Stomach (tissue), 4 donors: ENCODE measurements at regions not wholly inside any gene's neighbourhood (a gene's known extent, or its start where the extent isn't known, plus 50 kb on each side); places are given as distances from the start of the nearest gene placed in this dataset.

Source experiments
- CTCF ChIP-seq, 7 experiments: fragments of 450-650 bp in 4 of 7; fragments of 200-600 bp in 3 of 7; sonication (generic) in 3 of 7; IDR thresholded peaks; one replicate each; pipeline ENCODE4 v1.5.1; 2016 to 2019; ENCODE audit warnings: antibody characterized with exemption in 7 of 7, control low read depth in 2 of 7, mild to moderate bottlenecking in 1 of 7
- EP300 ChIP-seq: sonication (generic); formaldehyde crosslinking; IDR thresholded peaks from one replicate; pipeline ENCODE4 v1.6.1; 2017; ENCODE audit warnings: antibody characterized with exemption
- POLR2AphosphoS5 ChIP-seq, 3 donors: sonication (generic); formaldehyde crosslinking; IDR thresholded peaks; one replicate each; pipeline ENCODE4 v1.6.1; 2016; ENCODE audit warnings: antibody characterized with exemption in 3 of 3

- TF ChIP-seq POLR2AphosphoS5 (IDR thresholded peaks at IDR 0.05), result no peak
- TF ChIP-seq CTCF (IDR thresholded peaks at IDR 0.05), result no peak
- no peak for TF ChIP-seq EP300
These were observed 1217.9 kb downstream of the VRK1 start for GRCh38 chr14:98014851-98015615.
